Heart left ventricle (tissue), 13 donors: ENCODE measurements at regions not wholly inside any gene's neighbourhood (a gene's known extent, or its start where the extent isn't known, plus 50 kb on each side); places are given as distances from the start of the nearest gene placed in this dataset.

ENCODE experiments used
- POLR2A ChIP-seq, 2 donors: fragments of 450-650 bp; IDR thresholded peaks; one replicate each; pipeline ENCODE4 v1.6.1; 2017; ENCODE audit warnings: antibody characterized with exemption in 2 of 2, mild to moderate bottlenecking in 2 of 2, moderate library complexity in 2 of 2
- TF ChIP-seq, protein P1 (sequence below), 12 donors: fragments of 200-600 bp; sonication (generic) in 4 of 12; IDR thresholded peaks; one replicate each; pipeline versions ENCODE4 v1.5.0 to v1.8.0; 2018 to 2022; ENCODE audit warnings: antibody characterized with exemption in 12 of 12, mild to moderate bottlenecking in 5 of 12
- donor health status: ischemic (EF 13 %, LVEDD 7.1; RV severe dilation, severe dysfunction).
- donor health status: DM: no; HTN: yes; CAD: no.
- donor health status: DM: no; HTN: no; CAD: no.
- donor health status: ischemic (EF 25% LVEDD 6.9; RV normal size, moderate dysfunction).
- donor health status: ischemic (EF 25% LVEDD 5.7; RV mildly dilated, moderate dysfunction).
- donor health status: ischemic (EF 35%, LVEDD 5.7; RV mildly dilated, moderate dysfunction).
- donor health status: nonischemic (EF 11% LVEDD 7.7; RV severe dilation, severe dysfunction).
- donor health status: DM: yes; HTN: yes; CAD: no.
- donor health status: PGD.
- donor health status: ischemic (EF 29% LVEDD 5.4; RV normal size, mild dysfunction).
- donor health status: nonischemic (EF 23%, LVEDD 6.1; RV moderate dilation, normal function).

DNA sequence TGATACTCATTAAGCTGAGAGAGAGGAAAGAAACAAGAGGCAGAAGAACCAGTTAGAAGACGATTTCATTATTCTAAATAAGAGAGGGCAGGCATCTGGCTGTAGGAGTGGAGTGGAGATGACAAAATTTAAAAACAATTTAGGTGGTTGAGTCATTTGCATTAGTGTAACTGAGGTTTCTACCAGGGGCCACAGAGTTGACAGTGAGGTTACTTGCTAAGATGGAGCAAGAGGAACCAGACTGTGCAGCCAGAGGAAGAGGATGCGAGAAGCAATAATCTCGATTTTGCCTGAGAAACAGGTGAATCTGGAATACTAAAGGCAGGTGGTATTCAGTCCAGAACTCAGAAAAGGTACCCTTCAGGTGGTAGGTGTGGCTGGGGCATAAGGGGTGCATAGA, 491.9 kb downstream of the MID1IP1 start:
- no peak for TF ChIP-seq POLR2A (IDR thresholded peaks at IDR 0.05)
- TF ChIP-seq, protein P1, sequence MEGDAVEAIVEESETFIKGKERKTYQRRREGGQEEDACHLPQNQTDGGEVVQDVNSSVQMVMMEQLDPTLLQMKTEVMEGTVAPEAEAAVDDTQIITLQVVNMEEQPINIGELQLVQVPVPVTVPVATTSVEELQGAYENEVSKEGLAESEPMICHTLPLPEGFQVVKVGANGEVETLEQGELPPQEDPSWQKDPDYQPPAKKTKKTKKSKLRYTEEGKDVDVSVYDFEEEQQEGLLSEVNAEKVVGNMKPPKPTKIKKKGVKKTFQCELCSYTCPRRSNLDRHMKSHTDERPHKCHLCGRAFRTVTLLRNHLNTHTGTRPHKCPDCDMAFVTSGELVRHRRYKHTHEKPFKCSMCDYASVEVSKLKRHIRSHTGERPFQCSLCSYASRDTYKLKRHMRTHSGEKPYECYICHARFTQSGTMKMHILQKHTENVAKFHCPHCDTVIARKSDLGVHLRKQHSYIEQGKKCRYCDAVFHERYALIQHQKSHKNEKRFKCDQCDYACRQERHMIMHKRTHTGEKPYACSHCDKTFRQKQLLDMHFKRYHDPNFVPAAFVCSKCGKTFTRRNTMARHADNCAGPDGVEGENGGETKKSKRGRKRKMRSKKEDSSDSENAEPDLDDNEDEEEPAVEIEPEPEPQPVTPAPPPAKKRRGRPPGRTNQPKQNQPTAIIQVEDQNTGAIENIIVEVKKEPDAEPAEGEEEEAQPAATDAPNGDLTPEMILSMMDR (IDR thresholded peaks at IDR 0.05), result no peak
